HCT116 (cell line): ENCODE measurements at regions not wholly inside any gene's neighbourhood (a gene's known extent, or its start where the extent isn't known, plus 50 kb on each side); places are given as distances from the start of the nearest gene placed in this dataset.

ENCODE experiments used
- ATAC-seq: fragments of 200-7000 bp; cut with Tn5 transposase; 2 replicates; pipeline ENCODE4 v1.9.1; 2020; ENCODE audit warnings: mild to moderate bottlenecking, moderate library complexity
- BruUV-seq: library from RNA; stranded (reverse); fragments of 400-500 nt; replicated peaks from 2 replicates; lab custom pipeline; 2021; lab: Mats Ljungman, UMichigan
- CTCF ChIA-PET: fragments of 300-600 bp; sonication (Branson Sonifier 250); formaldehyde crosslinking; loops from one replicate; lab custom pipeline; 2021; ENCODE audit warnings: antibody characterized with exemption; lab: Charles Lee
- POLR2A ChIA-PET: fragments of 300-600, 350-600 bp; sonication (Branson Sonifier 250); formaldehyde crosslinking; loops from one replicate; lab custom pipeline; 2021; ENCODE audit warnings: antibody characterized with exemption; lab: Charles Lee
- RAD21 ChIA-PET, 2 experiments: fragments of 300-600 bp; sonication (Branson Sonifier 250); formaldehyde crosslinking; loops; one replicate each; lab custom pipeline; 2023; ENCODE audit warnings: low total read pairs in 2 of 2; ENCODE audit not compliant: uncharacterized antibody in 2 of 2, unreplicated experiment in 2 of 2, low non-redundant PET in 1 of 2; lab: Charles Lee
- DNase-seq: peaks from one replicate; pipeline ENCODE4 v3.0.0-alpha.2; 2010; ENCODE audit warnings: low read depth, low spot score
- H2AFZ ChIP-seq: fragments of 200-600 bp; shearing (Covaris generic), sonication (generic); 2 replicates; pipeline ENCODE4 v1.6.1; 2017; ENCODE audit warnings: low read depth, mixed run types, mixed read lengths, antibody characterized with exemption, low read length; ENCODE audit not compliant: poor library complexity, severe bottlenecking
- H3K27ac ChIP-seq: 2 replicates; pipeline ENCODE4 v1.5.1; 2012; ENCODE audit warnings: low read depth, low read length
- H3K27me3 ChIP-seq: fragments of 200-600 bp; sonication (generic); 2 replicates; pipeline ENCODE4 v1.6.1; 2016; ENCODE audit warnings: mixed run types, low read length, mixed read lengths; ENCODE audit not compliant: insufficient read depth
- H3K36me3 ChIP-seq, 2 experiments: fragments of 200-500 bp in 1 of 2; fragments of 200-600 bp in 1 of 2; sonication (Bioruptor generic) in 1 of 2; sonication (generic) in 1 of 2; 2 replicates each; pipeline versions ENCODE4 v1.5.1 to v1.6.1; 2014 to 2016; ENCODE audit warnings: low read length in 2 of 2, inconsistent platforms in 1 of 2, mixed read lengths in 1 of 2, mixed run types in 1 of 2; ENCODE audit not compliant: insufficient read depth in 2 of 2, control insufficient read depth in 1 of 2
- H3K4me1 ChIP-seq, 2 experiments: fragments of 200-600 bp in 1 of 2; sonication (generic) in 1 of 2; 2 replicates each; pipeline versions ENCODE4 v1.5.1 to v1.6.1; 2012 to 2017; ENCODE audit warnings: low read length in 2 of 2, inconsistent platforms in 1 of 2, mild to moderate bottlenecking in 1 of 2, mixed read lengths in 1 of 2, mixed run types in 1 of 2, moderate library complexity in 1 of 2; ENCODE audit not compliant: insufficient read depth in 2 of 2, control insufficient read depth in 1 of 2
- H3K4me2 ChIP-seq: fragments of 200-600 bp; sonication (generic); 2 replicates; pipeline ENCODE4 v1.6.1; 2017; ENCODE audit warnings: mixed run types, low read length, mixed read lengths
- H3K4me3 ChIP-seq, 2 experiments: fragments of 200-600 bp in 1 of 2; sonication (generic) in 1 of 2; replicated peaks in 1 of 2; 2 replicates each; pipeline ENCODE4 v1.5.1; 2011 to 2016; ENCODE audit warnings: low read length in 2 of 2, control low read depth in 1 of 2, low read depth in 1 of 2, mild to moderate bottlenecking in 1 of 2, mixed read lengths in 1 of 2, mixed run types in 1 of 2
- H3K79me2 ChIP-seq: fragments of 200-600 bp; sonication (generic); 2 replicates; pipeline ENCODE4 v1.6.1; 2017; ENCODE audit warnings: mild to moderate bottlenecking, mixed run types, low read length, moderate library complexity, mixed read lengths; ENCODE audit not compliant: insufficient read depth
- H3K9ac ChIP-seq: fragments of 200-600 bp; sonication (generic); 2 replicates; pipeline ENCODE4 v1.6.1; 2016; ENCODE audit warnings: low read length, mixed read lengths
- H3K9me2 ChIP-seq: fragments of 200-600 bp; sonication (generic), shearing (Covaris generic); 2 replicates; pipeline ENCODE4 v1.6.1; 2017; ENCODE audit warnings: mixed run types, mild to moderate bottlenecking, moderate library complexity; ENCODE audit not compliant: insufficient read depth
- H3K9me3 ChIP-seq, 2 experiments: fragments of 200-500 bp in 1 of 2; fragments of 200-600 bp in 1 of 2; sonication (Bioruptor generic) in 1 of 2; sonication (generic) in 1 of 2; 2 replicates each; pipeline ENCODE4 v1.6.1; 2014 to 2017; ENCODE audit warnings: low read length in 2 of 2, mixed read lengths in 2 of 2, inconsistent platforms in 1 of 2, low read depth in 1 of 2, mild to moderate bottlenecking in 1 of 2, mixed run types in 1 of 2, moderate library complexity in 1 of 2; ENCODE audit not compliant: control insufficient read depth in 1 of 2, insufficient read depth in 1 of 2
- H4K20me1 ChIP-seq: fragments of 200-600 bp; sonication (generic), shearing (Covaris generic); 2 replicates; pipeline ENCODE4 v1.6.1; 2017; ENCODE audit warnings: mixed run types, mild to moderate bottlenecking, moderate library complexity; ENCODE audit not compliant: insufficient read depth
- CBX3 ChIP-seq: IDR thresholded peaks from 2 replicates; pipeline ENCODE4 v1.6.1; 2012; ENCODE audit warnings: low read depth
- CEBPB ChIP-seq: IDR thresholded peaks from 2 replicates; pipeline ENCODE4 v1.6.1; 2012; ENCODE audit warnings: low read depth
- CTCF ChIP-seq, 3 experiments: fragments of 200-600 bp in 1 of 3; sonication (generic) in 1 of 3; IDR thresholded peaks in 2 of 3; conservative IDR thresholded peaks in 1 of 3; 2 replicates each; pipeline ENCODE4 v1.5.1; 2012 to 2017; ENCODE audit warnings: low read depth in 2 of 3, low read length in 2 of 3, antibody characterized with exemption in 1 of 3, borderline replicate concordance in 1 of 3, control low read depth in 1 of 3, mild to moderate bottlenecking in 1 of 3, mixed read lengths in 1 of 3, mixed run types in 1 of 3, moderate library complexity in 1 of 3; ENCODE audit not compliant: insufficient read depth in 1 of 3
- EGR1 ChIP-seq: IDR thresholded peaks from 2 replicates; pipeline ENCODE4 v1.6.1; 2012; ENCODE audit warnings: low read depth
- ELF1 ChIP-seq: IDR thresholded peaks from 2 replicates; pipeline ENCODE4 v1.6.1; 2012; ENCODE audit warnings: low read depth, borderline replicate concordance
- EZH2 ChIP-seq: fragments of 200-600 bp; sonication (generic); IDR thresholded peaks from 2 replicates; pipeline ENCODE4 v1.6.1; 2017; ENCODE audit warnings: antibody characterized with exemption, mixed run types
- EZH2phosphoT487 ChIP-seq: fragments of 200-600 bp; IDR thresholded peaks from 2 replicates; pipeline ENCODE4 v1.6.1; 2018; ENCODE audit warnings: antibody characterized with exemption, borderline replicate concordance
- FOSL1 ChIP-seq: IDR thresholded peaks from 2 replicates; pipeline ENCODE4 v1.6.1; 2012; ENCODE audit warnings: low read depth
- MAX ChIP-seq: IDR thresholded peaks from 2 replicates; pipeline ENCODE4 v1.6.1; 2012
- POLR2AphosphoS5 ChIP-seq: IDR thresholded peaks from 2 replicates; pipeline ENCODE4 v1.6.1; 2011; ENCODE audit warnings: mild to moderate bottlenecking, low read depth, low read length, moderate library complexity
- REST ChIP-seq: IDR thresholded peaks from 2 replicates; pipeline ENCODE4 v1.6.1; 2012; ENCODE audit warnings: low read depth
- SP1 ChIP-seq: IDR thresholded peaks from 2 replicates; pipeline ENCODE4 v1.6.1; 2012; ENCODE audit warnings: low read depth
- SRF ChIP-seq: IDR thresholded peaks from 2 replicates; pipeline ENCODE4 v1.6.1; 2012; ENCODE audit warnings: low read depth
- TCF7L2 ChIP-seq: IDR thresholded peaks from 2 replicates; pipeline ENCODE4 v1.7.0; 2011; ENCODE audit warnings: borderline replicate concordance, inconsistent platforms; ENCODE audit not compliant: insufficient read depth, insufficient read length; ENCODE audit errors: extremely low read depth
- YY1 ChIP-seq: IDR thresholded peaks from 2 replicates; pipeline ENCODE4 v1.6.1; 2011; ENCODE audit warnings: low read length, low read depth, moderate library complexity, mild to moderate bottlenecking; ENCODE audit not compliant: insufficient replicate concordance; ENCODE audit errors: extremely low read depth
- ZFX ChIP-seq: fragments of 450-650 bp; IDR thresholded peaks from 2 replicates; pipeline ENCODE4 v1.6.1; 2017
- intact Hi-C: fragments of 100-400 bp; cut with micrococcal nuclease; formaldehyde crosslinking; loops from 2 replicates; pipeline ENCODE4 v1.10.0; 2022

- no peaks in the 10 kb centered on the region for H3K9me3 ChIP-seq
- intact Hi-C loops: no loop called here
- no peak overlapping the region for H3K4me3 ChIP-seq
- no peak overlapping the region for H3K4me2 ChIP-seq
- DNase-seq: no peak
- ChIA-PET CTCF (no interaction called here), POLR2A (no interaction called here), RAD21 (no interaction called here)
- no peak for TF ChIP-seq SP1
- no peak for TF ChIP-seq EGR1
- TF ChIP-seq REST: no peak
- no peak for TF ChIP-seq SRF
- no peaks in the 10 kb centered on the region for H3K36me3 ChIP-seq
- no peak overlapping the region for H3K27ac ChIP-seq
- H3K9me2 ChIP-seq: no peaks in the 10 kb centered on the region
- H3K4me1 ChIP-seq: no peaks in the 10 kb centered on the region
- no peak overlapping the region for H2AFZ ChIP-seq
- no TSS peak for BruUV-seq
- no peaks in the 10 kb centered on the region for H3K27me3 ChIP-seq
- no peaks in the 10 kb centered on the region for H4K20me1 ChIP-seq
- H3K79me2 ChIP-seq: no peaks in the 10 kb centered on the region
- no peak overlapping the region for H3K9ac ChIP-seq
- no peak for ATAC-seq
These were observed 74.1 kb upstream of the PREP start for GRCh38 chr6:105476978-105477377.

- no peaks in the 10 kb centered on the region for H3K79me2 ChIP-seq
- H3K9ac ChIP-seq: no peak overlapping the region
- no peaks in the 10 kb centered on the region for H3K27me3 ChIP-seq
- CTCF ChIA-PET: no interaction called here
- H3K4me2 ChIP-seq: no peak overlapping the region
- TF ChIP-seq SP1: no peak
- TF ChIP-seq CTCF (IDR thresholded peaks at IDR 0.05 in 2 of 3, conservative IDR thresholded peaks at IDR 0.05 in 1 of 3; ENCODE audit: borderline replicate concordance in 1 of 3, insufficient read depth in 1 of 3, low read depth in 2 of 3, low read length in 2 of 3): no peak
- no peak for TF ChIP-seq CEBPB
- TF ChIP-seq MAX: no peak
- TF ChIP-seq CBX3: no peak
- no peak for TF ChIP-seq EZH2phosphoT487
- TF ChIP-seq EGR1: no peak
- no peak for TF ChIP-seq YY1
- no peak for TF ChIP-seq POLR2AphosphoS5
- TF ChIP-seq ZFX: no peak
- TF ChIP-seq TCF7L2: no peak
- TF ChIP-seq FOSL1: no peak
- TF ChIP-seq ELF1: no peak
- TF ChIP-seq EZH2: no peak
- no TSS peak for BruUV-seq
- H4K20me1 ChIP-seq: no peaks in the 10 kb centered on the region
- no peaks in the 10 kb centered on the region for H3K36me3 ChIP-seq
- POLR2A ChIA-PET: no interaction called here
- H3K9me3 ChIP-seq: no peaks in the 10 kb centered on the region
- H3K4me1 ChIP-seq: no peaks in the 10 kb centered on the region
- RAD21 ChIA-PET: no interaction called here
- no peaks in the 10 kb centered on the region for H3K9me2 ChIP-seq
- DNase-seq (no peak), ATAC-seq (no peak)
- H3K4me3 ChIP-seq: no peak overlapping the region
- H2AFZ ChIP-seq: no peak overlapping the region
- no peak overlapping the region for H3K27ac ChIP-seq
- intact Hi-C loops: no loop called here
These were observed 71.4 kb upstream of the PREP start for GRCh38 chr6:105474234-105474633.
